ENCODE measurements at regions not wholly inside any gene's neighbourhood (a gene's known extent, or its start where the extent isn't known, plus 50 kb on each side); places are given as distances from the start of the nearest gene placed in this dataset.
"Not testable (repeated sequence)": the region's sequence is repeated elsewhere in the genome, so short reads cannot be mapped to it uniquely, and the experiment has no call there.

DNA sequence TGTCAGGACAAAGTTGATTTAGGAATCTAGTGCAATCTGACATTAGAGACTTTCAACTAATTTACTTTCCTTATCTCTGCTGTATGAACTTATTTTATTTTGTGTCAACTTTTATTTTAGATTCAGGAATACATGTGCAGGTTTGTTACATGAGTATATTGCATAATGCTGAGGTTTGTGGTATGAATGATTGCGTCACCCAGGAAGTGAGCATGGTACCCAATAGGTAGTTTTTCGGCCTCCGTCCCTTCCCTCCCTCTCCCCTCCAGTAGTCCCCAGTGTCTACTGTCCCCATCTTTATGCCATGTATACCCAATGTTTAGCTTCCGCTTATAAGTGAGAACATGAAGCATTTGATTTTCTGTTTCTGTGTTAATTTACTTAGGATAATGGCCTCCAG is 68.7 kb upstream of the TEX13D start:
- TF ChIP-seq, protein P1, sequence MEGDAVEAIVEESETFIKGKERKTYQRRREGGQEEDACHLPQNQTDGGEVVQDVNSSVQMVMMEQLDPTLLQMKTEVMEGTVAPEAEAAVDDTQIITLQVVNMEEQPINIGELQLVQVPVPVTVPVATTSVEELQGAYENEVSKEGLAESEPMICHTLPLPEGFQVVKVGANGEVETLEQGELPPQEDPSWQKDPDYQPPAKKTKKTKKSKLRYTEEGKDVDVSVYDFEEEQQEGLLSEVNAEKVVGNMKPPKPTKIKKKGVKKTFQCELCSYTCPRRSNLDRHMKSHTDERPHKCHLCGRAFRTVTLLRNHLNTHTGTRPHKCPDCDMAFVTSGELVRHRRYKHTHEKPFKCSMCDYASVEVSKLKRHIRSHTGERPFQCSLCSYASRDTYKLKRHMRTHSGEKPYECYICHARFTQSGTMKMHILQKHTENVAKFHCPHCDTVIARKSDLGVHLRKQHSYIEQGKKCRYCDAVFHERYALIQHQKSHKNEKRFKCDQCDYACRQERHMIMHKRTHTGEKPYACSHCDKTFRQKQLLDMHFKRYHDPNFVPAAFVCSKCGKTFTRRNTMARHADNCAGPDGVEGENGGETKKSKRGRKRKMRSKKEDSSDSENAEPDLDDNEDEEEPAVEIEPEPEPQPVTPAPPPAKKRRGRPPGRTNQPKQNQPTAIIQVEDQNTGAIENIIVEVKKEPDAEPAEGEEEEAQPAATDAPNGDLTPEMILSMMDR (conservative IDR thresholded peaks at IDR 0.05; ENCODE audit: low read depth, low read length): no peak
- no peak overlapping the region for H3K9ac ChIP-seq
- H2AFZ ChIP-seq (ENCODE audit: low read depth): no peak overlapping the region
- no peaks in the 10 kb centered on the region for H4K20me1 ChIP-seq (ENCODE audit: insufficient read depth)
- H3K4me1 ChIP-seq (ENCODE audit: low read depth, poor library complexity, severe bottlenecking): no peaks in the 10 kb centered on the region
- H3K36me3 ChIP-seq (ENCODE audit: insufficient read depth): no peaks in the 10 kb centered on the region
- H3K4me2 ChIP-seq: no peak overlapping the region
- no peak overlapping the region for H3K4me3 ChIP-seq (IDR thresholded peaks at IDR 0.05; ENCODE audit: insufficient read depth, low read depth, low read length)
- no peak overlapping the region for H3K27ac ChIP-seq
- no peaks in the 10 kb centered on the region for H3K79me2 ChIP-seq (ENCODE audit: insufficient read depth, low read depth)
- no peaks in the 10 kb centered on the region for H3K27me3 ChIP-seq (ENCODE audit: insufficient read depth, low read depth)

- H3K9ac ChIP-seq: no peak overlapping the region
- H3K4me3 ChIP-seq (IDR thresholded peaks at IDR 0.05; ENCODE audit: insufficient read depth, low read depth, low read length): no peak overlapping the region
- H3K79me2 ChIP-seq (ENCODE audit: insufficient read depth, low read depth): no peaks in the 10 kb centered on the region
- H3K27ac ChIP-seq: no peak overlapping the region
- H3K4me2 ChIP-seq: no peak overlapping the region
- H2AFZ ChIP-seq (ENCODE audit: low read depth): no peak overlapping the region
- H3K36me3 ChIP-seq (ENCODE audit: insufficient read depth): no peaks in the 10 kb centered on the region
- H3K4me1 ChIP-seq (ENCODE audit: low read depth, poor library complexity, severe bottlenecking): no peaks in the 10 kb centered on the region
- H4K20me1 ChIP-seq (ENCODE audit: insufficient read depth): no peaks in the 10 kb centered on the region
- H3K27me3 ChIP-seq (ENCODE audit: insufficient read depth, low read depth): no peaks in the 10 kb centered on the region
- TF ChIP-seq, protein P1 (conservative IDR thresholded peaks at IDR 0.05; ENCODE audit: low read depth, low read length): no peak
Observed at GRCh38 chrX:124268099-124268498, 64.4 kb upstream of the TEX13D start.

DNA sequence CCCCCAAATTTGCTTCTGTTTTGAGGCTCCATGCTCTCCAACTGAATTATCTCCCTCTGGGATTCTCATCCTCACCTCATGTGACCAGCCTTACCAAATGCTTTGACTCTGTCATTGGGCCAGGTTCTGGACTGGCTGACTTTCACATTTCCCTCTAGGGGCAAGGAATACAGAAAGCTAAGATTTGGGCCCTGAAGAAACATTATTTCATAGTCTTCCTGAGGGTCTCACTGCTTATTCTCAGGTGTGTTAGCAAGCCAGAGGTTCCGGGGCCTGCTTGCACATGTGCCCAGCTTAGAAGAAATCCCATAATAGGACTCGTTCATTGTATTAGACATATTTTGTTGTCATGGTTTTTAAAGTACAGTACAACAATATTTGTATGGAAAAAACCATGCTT is 62.6 kb upstream of the TEX13D start:
- no peak overlapping the region for H2AFZ ChIP-seq (ENCODE audit: low read depth)
- no peak overlapping the region for H3K27ac ChIP-seq
- TF ChIP-seq, protein P1 (conservative IDR thresholded peaks at IDR 0.05; ENCODE audit: low read depth, low read length): no peak
- H3K4me3 ChIP-seq (IDR thresholded peaks at IDR 0.05; ENCODE audit: insufficient read depth, low read depth, low read length): no peak overlapping the region
- H3K27me3 ChIP-seq (ENCODE audit: insufficient read depth, low read depth): no peaks in the 10 kb centered on the region
- H3K9ac ChIP-seq: no peak overlapping the region
- H3K79me2 ChIP-seq (ENCODE audit: insufficient read depth, low read depth): no peaks in the 10 kb centered on the region
- no peak overlapping the region for H3K4me2 ChIP-seq
- H4K20me1 ChIP-seq (ENCODE audit: insufficient read depth): no peaks in the 10 kb centered on the region
- H3K36me3 ChIP-seq (ENCODE audit: insufficient read depth): no peaks in the 10 kb centered on the region
- no peaks in the 10 kb centered on the region for H3K4me1 ChIP-seq (ENCODE audit: low read depth, poor library complexity, severe bottlenecking)

GRCh38 chrX:124271599-124271998 is 60.9 kb upstream of the TEX13D start:
- H3K4me1 ChIP-seq (ENCODE audit: low read depth, poor library complexity, severe bottlenecking); H4K20me1 ChIP-seq (ENCODE audit: insufficient read depth); H3K27me3 ChIP-seq (ENCODE audit: insufficient read depth, low read depth); H3K79me2 ChIP-seq (ENCODE audit: insufficient read depth, low read depth); H2AFZ ChIP-seq (ENCODE audit: low read depth); H3K4me2 ChIP-seq; H3K36me3 ChIP-seq (ENCODE audit: insufficient read depth); H3K9ac ChIP-seq; H3K27ac ChIP-seq; H3K4me3 ChIP-seq (IDR thresholded peaks at IDR 0.05; ENCODE audit: insufficient read depth, low read depth, low read length): not testable (repeated sequence)

GRCh38 chrX:124272370-124272982 is 60.0 kb upstream of the TEX13D start:
- H3K27me3 ChIP-seq (ENCODE audit: insufficient read depth, low read depth): no peaks in the 10 kb centered on the region
- H3K4me3 ChIP-seq (IDR thresholded peaks at IDR 0.05; ENCODE audit: insufficient read depth, low read depth, low read length): no peak overlapping the region
- H3K4me2 ChIP-seq: no peak overlapping the region
- no peak overlapping the region for H3K9ac ChIP-seq
- H3K36me3 ChIP-seq (ENCODE audit: insufficient read depth): no peaks in the 10 kb centered on the region
- no peak overlapping the region for H2AFZ ChIP-seq (ENCODE audit: low read depth)
- H3K4me1 ChIP-seq (ENCODE audit: low read depth, poor library complexity, severe bottlenecking): no peaks in the 10 kb centered on the region
- H4K20me1 ChIP-seq (ENCODE audit: insufficient read depth): no peaks in the 10 kb centered on the region
- H3K27ac ChIP-seq: no peak overlapping the region
- H3K79me2 ChIP-seq (ENCODE audit: insufficient read depth, low read depth): no peaks in the 10 kb centered on the region
- TF ChIP-seq, protein P1 (conservative IDR thresholded peaks at IDR 0.05; ENCODE audit: low read depth, low read length): no peak

Measured in KMS-11 (cell line).